GM12878 (cell line): ENCODE measurements at regions not wholly inside any gene's neighbourhood (a gene's known extent, or its start where the extent isn't known, plus 50 kb on each side); places are given as distances from the start of the nearest gene placed in this dataset.

Experiments
- EZH2 ChIP-seq: IDR thresholded peaks from 2 replicates; pipeline ENCODE4 v1.6.1; 2012; ENCODE audit warnings: low read depth, mild to moderate bottlenecking, control low read depth, inconsistent platforms, low read length, borderline replicate concordance; ENCODE audit not compliant: control insufficient read depth
- HCFC1 ChIP-seq: fragments of 150-350 bp; IDR thresholded peaks from 2 replicates; pipeline ENCODE4 v1.6.1; 2014; ENCODE audit warnings: low read length
- NR2C2 ChIP-seq: IDR thresholded peaks from 2 replicates; pipeline ENCODE4 v1.6.1; 2011; ENCODE audit warnings: borderline replicate concordance, low read depth; ENCODE audit not compliant: control insufficient read depth, insufficient read length
- PAX5 ChIP-seq: IDR thresholded peaks from 2 replicates; pipeline ENCODE4 v1.6.1; 2011; ENCODE audit warnings: low read depth, low read length, borderline replicate concordance

DNA sequence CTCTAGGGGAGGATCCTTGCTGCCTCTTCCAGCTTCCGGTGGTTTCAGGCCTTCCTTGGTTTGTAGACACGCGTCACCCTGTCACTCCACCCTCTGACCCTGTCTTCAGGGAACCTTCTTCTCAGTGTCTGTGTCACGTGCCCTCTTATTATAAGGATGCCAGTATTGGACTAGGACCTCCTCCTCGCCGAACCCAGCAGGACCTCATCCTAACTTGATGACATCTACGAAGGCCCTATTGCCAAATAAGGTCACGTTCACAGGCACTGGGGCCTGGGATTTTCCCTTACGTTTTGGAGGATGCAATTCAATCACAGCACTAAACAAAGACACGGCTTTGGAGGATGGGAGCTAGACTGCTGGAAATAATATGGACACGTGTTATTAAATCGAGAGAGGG is 408.7 kb downstream of the BRD1 start:
- TF ChIP-seq HCFC1 (no peak), NR2C2 (no peak), PAX5 (no peak), EZH2 (no peak)
